T-helper 9 cell (primary cell): ENCODE measurements at regions not wholly inside any gene's neighbourhood (a gene's known extent, or its start where the extent isn't known, plus 50 kb on each side); places are given as distances from the start of the nearest gene placed in this dataset.
"Not testable (repeated sequence)": the region's sequence is repeated elsewhere in the genome, so short reads cannot be mapped to it uniquely, and the experiment has no call there.

Experiments used
- DNase-seq: peaks from one replicate; pipeline ENCODE4 v3.0.0-alpha.2; 2020

DNA sequence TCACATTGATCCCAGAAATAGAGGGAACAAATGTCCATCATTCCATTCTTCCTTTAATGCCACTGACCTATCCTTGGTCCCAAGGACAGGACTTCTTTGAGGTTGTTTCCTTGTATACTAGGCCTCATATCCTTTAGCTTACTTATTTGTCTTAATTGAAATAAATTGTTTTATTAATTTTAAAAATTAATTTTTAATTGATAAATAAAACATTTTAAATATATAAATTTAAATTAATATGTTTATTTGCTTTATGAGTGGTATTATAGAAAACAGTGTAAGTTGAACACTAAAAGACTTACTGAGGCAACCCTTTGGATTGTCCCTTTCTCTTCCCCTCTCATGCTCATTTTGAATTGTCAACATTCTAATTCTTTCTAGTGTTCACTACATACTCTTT lies 556.9 kb upstream of the NUDT12 start:
- DNase-seq = no peak

DNA sequence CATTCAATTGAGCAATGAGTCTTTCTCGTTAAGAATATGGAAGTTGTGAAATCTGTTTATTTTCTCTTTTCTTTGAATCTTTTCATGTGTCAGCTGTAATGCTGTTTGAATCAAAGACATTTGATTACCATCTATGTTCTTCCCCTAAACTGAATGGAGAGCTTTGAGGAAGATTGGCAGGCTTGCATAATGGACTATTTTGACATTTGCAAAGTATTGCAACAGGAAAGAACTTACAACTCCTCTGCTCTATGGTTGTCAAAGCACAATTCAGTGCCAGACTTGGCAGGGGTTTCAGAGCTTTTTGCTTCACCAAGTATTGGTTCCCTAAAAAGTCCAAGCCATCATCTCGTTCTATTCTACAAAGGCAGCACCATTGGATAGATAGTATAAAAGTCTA lies 549.0 kb upstream of the NUDT12 start:
- no peak for DNase-seq

DNA sequence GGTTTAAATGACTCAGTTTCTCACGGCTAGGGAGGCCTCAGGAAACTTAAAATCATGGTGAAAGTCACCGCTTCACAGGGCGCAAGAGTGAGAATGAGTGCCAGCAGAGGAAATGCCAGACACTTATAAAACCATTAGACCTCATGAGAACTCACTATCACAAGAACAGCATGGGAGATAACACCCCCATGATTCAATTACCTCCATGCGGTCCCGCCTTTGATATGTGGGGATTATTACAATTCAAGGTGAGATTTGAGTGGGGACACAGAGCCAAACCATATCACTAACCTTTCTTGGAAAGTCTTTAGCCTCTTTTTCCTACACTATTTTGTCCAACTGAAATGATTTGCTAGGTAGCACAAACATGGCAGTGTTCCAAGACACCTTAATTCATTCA lies 533.9 kb upstream of the NUDT12 start:
- no peak for DNase-seq

GRCh38 chr5:104095527-104095926 lies 532.9 kb upstream of the NUDT12 start:
- DNase-seq = no peak

DNA sequence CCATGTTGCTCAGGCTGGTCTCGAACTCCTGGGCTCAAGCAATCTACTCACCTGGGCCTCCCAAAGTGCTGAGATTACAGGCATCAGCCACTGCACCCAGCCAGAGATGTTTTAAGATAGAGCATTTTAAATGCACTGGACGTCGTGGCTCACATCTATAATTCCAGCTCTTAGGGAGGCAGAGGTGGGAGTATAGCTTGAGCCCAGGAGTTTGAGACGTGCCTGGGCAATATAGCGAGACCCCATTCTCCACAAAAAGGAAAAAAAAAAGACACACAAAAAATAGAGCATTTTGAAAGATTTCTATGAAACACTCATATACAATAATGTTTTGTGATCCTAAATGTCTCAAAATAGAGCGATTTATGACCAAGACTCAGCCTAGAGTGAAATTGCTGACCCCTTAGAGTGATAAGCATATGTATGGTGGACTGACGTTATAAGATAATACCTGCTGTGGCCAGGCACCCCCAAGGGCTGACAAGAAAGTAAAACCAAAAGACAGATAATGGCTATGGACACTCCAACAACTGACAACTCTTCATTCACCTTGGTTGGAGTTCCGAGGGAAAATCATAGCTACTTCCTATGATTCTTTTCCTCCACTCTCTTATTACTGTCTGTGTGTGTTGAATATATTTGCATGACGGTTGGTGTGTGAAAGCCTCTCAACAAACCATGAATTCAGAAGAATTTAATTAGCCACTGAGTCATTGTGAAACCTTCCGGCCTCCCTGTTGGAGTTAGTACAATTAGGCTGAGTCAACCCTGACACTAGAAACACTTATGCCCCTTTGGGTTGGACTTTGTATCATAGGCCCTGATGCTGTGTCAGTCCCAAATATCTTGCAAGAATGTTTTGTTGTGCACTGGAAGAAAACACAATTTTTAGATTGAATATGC lies 526.5 kb upstream of the NUDT12 start:
- no peak for DNase-seq

DNA sequence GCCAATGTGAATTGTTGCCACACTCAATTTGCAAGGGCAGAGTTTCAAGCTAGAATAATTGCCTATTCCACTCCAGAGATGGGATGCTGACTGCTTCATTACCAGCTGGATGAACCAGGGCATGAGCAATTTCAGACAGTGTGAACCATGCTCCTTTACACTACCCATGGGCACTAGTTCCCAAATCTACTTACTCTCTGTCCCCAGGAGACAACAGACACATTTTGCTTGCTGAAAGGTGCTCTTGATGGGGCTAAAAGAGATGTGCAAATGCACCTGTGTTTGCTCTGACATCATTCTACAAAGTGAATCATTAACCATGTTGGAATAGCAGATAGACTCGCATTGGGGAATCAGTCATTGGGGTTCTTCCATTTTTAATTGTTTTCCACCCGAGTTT lies 522.3 kb upstream of the NUDT12 start:
- no peak for DNase-seq

GRCh38 chr5:104082754-104083153 lies 520.2 kb upstream of the NUDT12 start:
- no peak for DNase-seq

DNA sequence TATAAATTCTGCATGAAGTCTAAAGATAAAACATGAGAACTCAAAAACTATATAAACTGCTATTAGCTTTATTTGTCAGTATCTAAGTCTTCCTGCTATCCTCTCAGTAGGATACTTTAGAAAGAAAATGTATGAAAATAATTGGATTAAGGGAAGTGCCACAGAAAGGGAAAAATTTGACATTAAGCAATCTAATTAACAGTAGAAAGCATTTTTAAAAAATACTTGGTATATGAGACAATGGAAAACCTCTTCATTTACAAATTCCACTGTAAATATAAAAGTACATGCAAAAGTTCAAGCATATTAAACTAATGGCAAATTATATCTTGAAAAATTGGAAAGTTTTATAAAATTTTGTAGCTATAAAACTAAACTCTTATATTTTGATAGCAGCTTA lies 518.6 kb upstream of the NUDT12 start:
- no peak for DNase-seq

GRCh38 chr5:104080646-104081175 lies 518.1 kb upstream of the NUDT12 start:
- DNase-seq = no peak

- DNase-seq = not testable (repeated sequence)
These were observed 517.5 kb upstream of the NUDT12 start for GRCh38 chr5:104079861-104080645.

DNA sequence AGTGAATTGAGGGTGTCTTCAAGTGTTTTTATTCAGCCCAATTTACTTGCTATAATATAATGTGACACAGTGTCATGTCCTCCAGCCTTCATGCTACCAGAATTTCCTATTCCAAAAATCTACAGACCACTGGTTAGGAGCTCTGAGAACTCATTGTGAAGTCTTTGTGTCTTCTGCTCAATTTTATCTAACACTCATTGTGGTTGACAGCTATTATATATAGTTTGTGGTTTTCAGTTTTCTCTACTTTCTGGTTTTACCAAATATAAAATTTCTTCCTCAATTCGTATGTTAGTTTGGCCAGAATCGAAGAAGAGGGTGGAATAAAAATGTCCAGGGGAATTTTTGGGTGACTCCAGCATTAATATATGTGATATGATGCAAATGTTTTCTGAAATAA lies 509.3 kb upstream of the NUDT12 start:
- DNase-seq = no peak

DNA sequence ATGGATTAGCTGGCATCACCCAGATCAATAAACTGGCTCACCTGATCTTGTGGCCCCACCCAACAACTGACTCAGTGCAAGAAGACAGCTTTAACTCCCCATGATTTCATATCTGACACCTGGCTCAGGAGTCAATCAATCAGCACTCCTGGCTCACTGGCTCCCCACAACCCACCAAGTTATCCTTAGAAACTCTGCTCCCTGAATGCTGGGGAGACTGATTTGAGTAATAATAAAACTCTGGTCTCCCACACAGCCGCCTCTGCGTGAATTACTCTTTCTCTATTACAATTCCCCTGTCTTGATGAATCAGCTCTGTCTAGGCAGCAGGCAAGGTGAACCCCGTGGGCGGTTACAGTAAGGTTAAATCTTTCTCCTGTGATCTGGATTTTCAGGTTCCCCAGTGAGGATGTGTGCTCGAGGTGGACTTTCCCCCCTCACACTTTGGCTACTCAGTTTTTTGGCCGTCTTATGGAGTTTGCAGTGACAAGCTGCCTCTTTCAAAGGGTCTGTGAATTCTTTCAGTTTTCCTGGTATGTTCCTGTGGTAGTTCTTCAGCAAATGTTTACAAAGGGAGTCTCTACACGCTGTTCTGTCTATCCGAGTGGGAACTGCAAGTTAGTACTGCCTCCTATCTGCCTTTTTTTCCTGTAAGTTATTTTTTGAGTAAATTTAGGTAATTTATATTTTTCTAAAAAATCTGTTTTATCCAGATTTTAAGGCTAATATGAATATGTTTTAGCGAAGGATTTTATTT lies 500.2 kb upstream of the NUDT12 start:
- no peak for DNase-seq

- no peak for DNase-seq
These were observed 499.1 kb upstream of the NUDT12 start for GRCh38 chr5:104061707-104062106.

GRCh38 chr5:104053353-104053649 lies 490.7 kb upstream of the NUDT12 start:
- no peak for DNase-seq

GRCh38 chr5:104052558-104053352 lies 490.2 kb upstream of the NUDT12 start:
- no peak for DNase-seq

- DNase-seq = no peak
These were observed 487.8 kb upstream of the NUDT12 start for GRCh38 chr5:104050436-104050835.

- DNase-seq = no peak
These were observed 487.2 kb upstream of the NUDT12 start for GRCh38 chr5:104049752-104050151.

DNA sequence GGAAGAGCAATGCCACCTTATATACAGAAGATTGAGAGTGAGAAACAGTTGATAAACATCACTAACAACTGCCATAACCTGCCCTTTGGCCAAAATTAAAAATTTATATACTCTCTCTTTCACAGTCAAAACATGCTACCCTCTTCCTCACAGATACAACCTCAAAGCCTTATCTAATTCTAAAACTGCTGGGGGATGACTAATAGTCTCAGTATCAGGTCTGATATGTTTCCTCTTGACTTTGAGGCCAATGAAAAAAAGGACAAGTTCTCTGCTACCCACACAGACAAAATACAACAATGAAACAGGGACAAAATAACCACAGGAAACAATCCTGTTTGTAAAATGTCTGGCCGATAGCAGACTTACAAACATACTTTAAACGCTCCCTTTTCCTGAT lies 485.6 kb upstream of the NUDT12 start:
- DNase-seq = no peak

GRCh38 chr5:104045987-104046386 lies 483.4 kb upstream of the NUDT12 start:
- DNase-seq = no peak

GRCh38 chr5:104039871-104040270 lies 477.3 kb upstream of the NUDT12 start:
- not testable (repeated sequence) for DNase-seq

DNA sequence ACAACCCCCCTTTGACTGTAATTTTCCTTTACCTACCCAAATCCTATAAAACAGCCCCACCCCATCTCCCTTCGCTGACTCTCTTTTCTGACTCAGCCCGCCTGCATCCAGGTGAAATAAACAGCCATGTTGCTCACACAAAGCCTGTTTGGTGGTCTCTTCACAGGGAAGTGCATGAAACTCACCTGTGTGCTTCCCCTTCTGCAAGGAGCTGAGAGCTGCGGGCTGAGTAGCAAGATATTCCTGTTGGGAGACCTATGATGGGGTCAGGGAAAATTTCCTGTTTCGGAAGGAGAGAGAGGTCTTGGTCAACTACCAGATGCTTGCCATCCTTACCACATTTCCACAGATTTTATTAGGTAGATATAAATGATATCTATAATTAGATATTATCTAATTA lies 474.5 kb upstream of the NUDT12 start:
- not testable (repeated sequence) for DNase-seq

GRCh38 chr5:104033186-104033585 lies 470.6 kb upstream of the NUDT12 start:
- DNase-seq = not testable (repeated sequence)
